HepG2 (cell line): ENCODE measurements at regions not wholly inside any gene's neighbourhood (a gene's known extent, or its start where the extent isn't known, plus 50 kb on each side); places are given as distances from the start of the nearest gene placed in this dataset.

Source experiments
- ATAC-seq: fragments of 200-7000 bp; cut with Tn5 transposase; 3 replicates; pipeline ENCODE4 v1.9.1; 2020; ENCODE audit warnings: mild to moderate bottlenecking, moderate library complexity
- BruUV-seq: library from RNA; stranded (reverse); fragments of 400-500 nt; replicated peaks from 2 replicates; lab custom pipeline; 2021; lab: Mats Ljungman, UMichigan
- CTCF ChIA-PET: fragments of 300-600 bp; formaldehyde crosslinking; extraction: SDS; loops from one replicate; lab custom pipeline; 2021; ENCODE audit warnings: low total read pairs, inconsistent platforms, low intra/inter-chr PET ratio; lab: Yijun Ruan, JAX
- POLR2A ChIA-PET: fragments of 350-600 bp; sonication (Branson Sonifier 250); formaldehyde crosslinking; loops from one replicate; lab custom pipeline; 2020; ENCODE audit warnings: antibody characterized with exemption, inconsistent platforms; lab: Yijun Ruan, JAX
- DNase-seq: peaks from one replicate; pipeline ENCODE4 v3.0.0-alpha.2; 2015; ENCODE audit warnings: low spot score
- FAIRE-seq: peaks from 3 replicates; lab custom pipeline; 2011; peaks lifted over from hg19 to GRCh38; lab: Jason Lieb, UNC
- H2AFZ ChIP-seq: one replicate; pipeline ENCODE4 v1.6.1; 2011; ENCODE audit warnings: low read length, inconsistent platforms
- H3K27ac ChIP-seq: fragments of 300-600 bp; 3 replicates; pipeline ENCODE4 v1.8.0; 2011; ENCODE audit warnings: mixed run types, mild to moderate bottlenecking, mixed read lengths, low read length, inconsistent platforms; ENCODE audit not compliant: insufficient read depth; ENCODE audit errors: extremely low read length
- H3K27me3 ChIP-seq, 2 experiments: fragments of 200-600 bp in 1 of 2; 2 replicates in 1 of 2; 3 replicates in 1 of 2; pipeline versions ENCODE4 v1.6.0 to v1.8.0; 2011; ENCODE audit warnings: low read length in 2 of 2, mild to moderate bottlenecking in 2 of 2, moderate library complexity in 2 of 2, inconsistent platforms in 1 of 2; ENCODE audit not compliant: insufficient read depth in 2 of 2, control insufficient read depth in 1 of 2
- H3K36me3 ChIP-seq, 2 experiments: fragments of 200-600 bp in 1 of 2; replicated peaks in 1 of 2; 2 replicates in 1 of 2; 3 replicates in 1 of 2; pipeline versions ENCODE4 v1.5.1 to v1.8.0; 2011; ENCODE audit warnings: low read length in 2 of 2, inconsistent platforms in 1 of 2; ENCODE audit not compliant: insufficient read depth in 2 of 2, control insufficient read depth in 1 of 2
- H3K4me1 ChIP-seq: 2 replicates; pipeline ENCODE4 v1.5.1; 2012; ENCODE audit warnings: low read length, inconsistent platforms; ENCODE audit not compliant: insufficient read depth
- H3K4me2 ChIP-seq: 2 replicates; pipeline ENCODE4 v1.6.0; 2011; ENCODE audit warnings: low read depth, low read length, inconsistent platforms
- H3K4me3 ChIP-seq, 3 experiments: fragments of 200-600 bp in 1 of 3; sonication (generic), shearing (Covaris generic) in 1 of 3; replicated peaks in 1 of 3; 2 replicates each; pipeline ENCODE4 v1.5.1; 2011 to 2016; ENCODE audit warnings: low read length in 3 of 3, inconsistent platforms in 2 of 3, low read depth in 2 of 3, mild to moderate bottlenecking in 2 of 3, control low read depth in 1 of 3, mixed read lengths in 1 of 3; ENCODE audit not compliant: insufficient read depth in 1 of 3
- H3K79me2 ChIP-seq: one replicate; pipeline ENCODE4 v1.6.1; 2011; ENCODE audit warnings: low read length, inconsistent platforms; ENCODE audit not compliant: insufficient read depth
- H3K9ac ChIP-seq: 2 replicates; pipeline ENCODE4 v1.6.0; 2011; ENCODE audit warnings: mild to moderate bottlenecking, low read depth, low read length, inconsistent platforms; ENCODE audit not compliant: insufficient read depth
- H3K9me3 ChIP-seq: 2 replicates; pipeline ENCODE4 v1.5.1; 2012; ENCODE audit warnings: mild to moderate bottlenecking, low read length
- H4K20me1 ChIP-seq: 2 replicates; pipeline ENCODE4 v1.6.0; 2011; ENCODE audit warnings: inconsistent platforms, mild to moderate bottlenecking, low read length, moderate library complexity; ENCODE audit not compliant: insufficient read depth
- AHR ChIP-seq: IDR thresholded peaks from 2 replicates; pipeline ENCODE4 v1.6.1; 2018; ENCODE audit warnings: missing genetic modification reagents, missing compliant biosample characterization
- ARNT2 ChIP-seq: sonication (generic); formaldehyde crosslinking; IDR thresholded peaks from 2 replicates; pipeline ENCODE4 v1.8.0; 2022; ENCODE audit warnings: mild to moderate bottlenecking, low read depth, missing genetic modification reagents, moderate library complexity
- ATF7 ChIP-seq, 2 experiments: fragments of 450-650 bp in 1 of 2; sonication (generic) in 1 of 2; formaldehyde crosslinking in 1 of 2; IDR thresholded peaks; 2 replicates each; pipeline versions ENCODE4 v1.4.0 to v1.6.1; 2016 to 2020; ENCODE audit warnings: antibody characterized with exemption in 1 of 2, mild to moderate bottlenecking in 1 of 2, missing genetic modification reagents in 1 of 2
- CC2D1A ChIP-seq: sonication (generic); formaldehyde crosslinking; IDR thresholded peaks from 2 replicates; pipeline ENCODE4 v1.8.1; 2023; ENCODE audit warnings: mild to moderate bottlenecking, missing genetic modification reagents
- EED ChIP-seq: sonication (generic); formaldehyde crosslinking; IDR thresholded peaks from 2 replicates; pipeline ENCODE4 v1.5.0; 2020; ENCODE audit warnings: mild to moderate bottlenecking, missing genetic modification reagents
- EHMT2 ChIP-seq: fragments of 200-600 bp; sonication (generic); IDR thresholded peaks from 2 replicates; pipeline ENCODE4 v1.7.0; 2017; ENCODE audit warnings: antibody characterized with exemption, low read depth, low read length, borderline replicate concordance
- FOXK1 ChIP-seq: sonication (generic); formaldehyde crosslinking; IDR thresholded peaks from 2 replicates; pipeline ENCODE4 v1.4.0; 2020; ENCODE audit warnings: low read depth, missing genetic modification reagents, borderline replicate concordance
- HMGA1 ChIP-seq: sonication (generic); formaldehyde crosslinking; conservative IDR thresholded peaks from 2 replicates; pipeline ENCODE4 v1.4.0; 2020; ENCODE audit warnings: missing genetic modification reagents
- MIXL1 ChIP-seq: IDR thresholded peaks from 2 replicates; pipeline ENCODE4 v1.6.1; 2016
- NKX3-1 ChIP-seq: sonication (generic); formaldehyde crosslinking; IDR thresholded peaks from 2 replicates; pipeline ENCODE4 v1.5.0; 2020; ENCODE audit warnings: missing genetic modification reagents
- SETDB1 ChIP-seq: sonication (generic); formaldehyde crosslinking; IDR thresholded peaks from 2 replicates; pipeline ENCODE4 v1.5.1; 2020; ENCODE audit warnings: missing genetic modification reagents, mild to moderate bottlenecking, borderline replicate concordance
- SMAD9 ChIP-seq: sonication (generic); formaldehyde crosslinking; IDR thresholded peaks from 2 replicates; pipeline ENCODE4 v1.5.1; 2020; ENCODE audit warnings: mild to moderate bottlenecking, missing genetic modification reagents
- SP1 ChIP-seq, 2 experiments: fragments of 450-650 bp in 1 of 2; sonication (generic) in 1 of 2; formaldehyde crosslinking in 1 of 2; IDR thresholded peaks; 2 replicates each; pipeline versions ENCODE4 v1.4.0 to v1.6.1; 2016 to 2020; ENCODE audit warnings: missing genetic modification reagents in 1 of 2
- SP4 ChIP-seq: sonication (generic); formaldehyde crosslinking; IDR thresholded peaks from 2 replicates; pipeline ENCODE4 v1.8.1; 2023; ENCODE audit warnings: mild to moderate bottlenecking, missing genetic modification reagents
- THAP8 ChIP-seq: sonication (generic); formaldehyde crosslinking; IDR thresholded peaks from 2 replicates; pipeline ENCODE4 v1.5.1; 2020; ENCODE audit warnings: missing genetic modification reagents, mild to moderate bottlenecking, borderline replicate concordance
- ZNF30 ChIP-seq: sonication (generic); formaldehyde crosslinking; IDR thresholded peaks from 2 replicates; pipeline ENCODE4 v1.5.0; 2020; ENCODE audit warnings: mild to moderate bottlenecking, missing genetic modification reagents
- ZNF44 ChIP-seq: sonication (generic); formaldehyde crosslinking; IDR thresholded peaks from 2 replicates; pipeline ENCODE4 v1.5.1; 2020; ENCODE audit warnings: mild to moderate bottlenecking, missing genetic modification reagents
- ZNF552 ChIP-seq: sonication (generic); formaldehyde crosslinking; IDR thresholded peaks from 2 replicates; pipeline ENCODE4 v1.9.0; 2022; ENCODE audit warnings: missing genetic modification reagents, mild to moderate bottlenecking, borderline replicate concordance
- ZNF7 ChIP-seq: IDR thresholded peaks from 2 replicates; pipeline ENCODE4 v1.6.1; 2016; ENCODE audit warnings: missing biosample characterization, missing genetic modification reagents
- ZXDC ChIP-seq: sonication (generic); formaldehyde crosslinking; IDR thresholded peaks from 2 replicates; pipeline ENCODE4 v1.5.0; 2020; ENCODE audit warnings: mild to moderate bottlenecking, missing genetic modification reagents
- in situ Hi-C: cut with HindIII; loops from 2 replicates; pipeline ENCODE4 v1.10.0; 2017; ENCODE audit warnings: low pct_unique_long_range_greater_than_20kb; ENCODE audit not compliant: extremely low pct_ligation_motif_present
- intact Hi-C: fragments of 100-400 bp; cut with micrococcal nuclease; formaldehyde crosslinking; loops from one replicate; pipeline ENCODE4 v1.10.0; 2022; ENCODE audit not compliant: unreplicated experiment
- TF ChIP-seq, protein P1 (sequence below): sonication (generic); formaldehyde crosslinking; IDR thresholded peaks from 2 replicates; pipeline ENCODE4 v1.8.1; 2023; ENCODE audit warnings: missing genetic modification reagents, inconsistent platforms, borderline replicate concordance
- TF ChIP-seq, protein P2 (sequence below): sonication (generic); formaldehyde crosslinking; conservative IDR thresholded peaks from 2 replicates; pipeline ENCODE4 v1.4.0; 2020; ENCODE audit warnings: missing genetic modification reagents

- no peak for TF ChIP-seq SP1 (IDR thresholded peaks at IDR 0.05)
- TF ChIP-seq SP1 (CRISPR knock-in tag; IDR thresholded peaks at IDR 0.05) = no peak
- TF ChIP-seq NKX3-1 = no peak
- TF ChIP-seq ZNF44 (CRISPR knock-in tag) = no peak
- TF ChIP-seq, protein P1, sequence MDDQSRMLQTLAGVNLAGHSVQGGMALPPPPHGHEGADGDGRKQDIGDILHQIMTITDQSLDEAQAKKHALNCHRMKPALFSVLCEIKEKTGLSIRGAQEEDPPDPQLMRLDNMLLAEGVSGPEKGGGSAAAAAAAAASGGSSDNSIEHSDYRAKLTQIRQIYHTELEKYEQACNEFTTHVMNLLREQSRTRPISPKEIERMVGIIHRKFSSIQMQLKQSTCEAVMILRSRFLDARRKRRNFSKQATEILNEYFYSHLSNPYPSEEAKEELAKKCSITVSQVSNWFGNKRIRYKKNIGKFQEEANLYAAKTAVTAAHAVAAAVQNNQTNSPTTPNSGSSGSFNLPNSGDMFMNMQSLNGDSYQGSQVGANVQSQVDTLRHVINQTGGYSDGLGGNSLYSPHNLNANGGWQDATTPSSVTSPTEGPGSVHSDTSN = no peak
- TF ChIP-seq SP4 (CRISPR knock-in tag) = no peak
- TF ChIP-seq EED = no peak
These were observed 64.8 kb upstream of the FAR1 start (continued) for GRCh38 chr11:13603661-13604060.

- no TSS peak for BruUV-seq
- CTCF ChIA-PET = no interaction called here
- Histone ChIP-seq H3K4me3 (no peak overlapping the region), H3K36me3 (no peaks in the 10 kb centered on the region), H3K27ac (no peak overlapping the region), H3K4me2 (no peak overlapping the region), H3K9ac (no peak overlapping the region), H3K9me3 (no peaks in the 10 kb centered on the region), H4K20me1 (no peaks in the 10 kb centered on the region), H3K27me3 (no peaks in the 10 kb centered on the region), H2AFZ (no peak overlapping the region), H3K4me1 (no peaks in the 10 kb centered on the region), H3K79me2 (no peaks in the 10 kb centered on the region)
- DNase-seq (no peak), ATAC-seq (no peak), FAIRE-seq (no peak)
- in situ Hi-C loops = no loop called here
- POLR2A ChIA-PET = no interaction called here
- intact Hi-C loops = no loop called here
- TF ChIP-seq SMAD9 (CRISPR knock-in tag) (no peak), ZNF552 (CRISPR knock-in tag) (no peak), ZNF30 (CRISPR knock-in tag) (no peak), SETDB1 (CRISPR knock-in tag) (no peak), THAP8 (CRISPR knock-in tag) (no peak), SP4 (CRISPR knock-in tag) (no peak), AHR (CRISPR knock-in tag) (no peak), ARNT2 (CRISPR knock-in tag) (no peak), ZXDC (no peak), FOXK1 (no peak), ATF7 (IDR thresholded peaks at IDR 0.05) (no peak), ATF7 (CRISPR knock-in tag; IDR thresholded peaks at IDR 0.05) (no peak), HMGA1 (no peak), ZNF7 (CRISPR knock-in tag) (no peak), EHMT2 (no peak), MIXL1 (CRISPR knock-in tag) (no peak), CC2D1A (CRISPR knock-in tag) (no peak)
- TF ChIP-seq, protein P2, sequence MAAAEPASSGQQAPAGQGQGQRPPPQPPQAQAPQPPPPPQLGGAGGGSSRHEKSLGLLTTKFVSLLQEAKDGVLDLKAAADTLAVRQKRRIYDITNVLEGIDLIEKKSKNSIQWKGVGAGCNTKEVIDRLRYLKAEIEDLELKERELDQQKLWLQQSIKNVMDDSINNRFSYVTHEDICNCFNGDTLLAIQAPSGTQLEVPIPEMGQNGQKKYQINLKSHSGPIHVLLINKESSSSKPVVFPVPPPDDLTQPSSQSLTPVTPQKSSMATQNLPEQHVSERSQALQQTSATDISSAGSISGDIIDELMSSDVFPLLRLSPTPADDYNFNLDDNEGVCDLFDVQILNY (CRISPR knock-in tag) = no peak
These were observed 65.6 kb upstream of the FAR1 start for GRCh38 chr11:13602844-13603243.
